GM21717 (cell line): ENCODE measurements at regions not wholly inside any gene's neighbourhood (a gene's known extent, or its start where the extent isn't known, plus 50 kb on each side); places are given as distances from the start of the nearest gene placed in this dataset.
"Not testable (repeated sequence)": the region's sequence is repeated elsewhere in the genome, so short reads cannot be mapped to it uniquely, and the experiment has no call there.

Experiments used
- ATAC-seq: cut with Tn5 transposase; IDR thresholded peaks from one replicate; pipeline ENCODE4 v1.9.1; 2021; ENCODE audit warnings: mild to moderate bottlenecking, moderate library complexity; ENCODE audit not compliant: unreplicated experiment

DNA sequence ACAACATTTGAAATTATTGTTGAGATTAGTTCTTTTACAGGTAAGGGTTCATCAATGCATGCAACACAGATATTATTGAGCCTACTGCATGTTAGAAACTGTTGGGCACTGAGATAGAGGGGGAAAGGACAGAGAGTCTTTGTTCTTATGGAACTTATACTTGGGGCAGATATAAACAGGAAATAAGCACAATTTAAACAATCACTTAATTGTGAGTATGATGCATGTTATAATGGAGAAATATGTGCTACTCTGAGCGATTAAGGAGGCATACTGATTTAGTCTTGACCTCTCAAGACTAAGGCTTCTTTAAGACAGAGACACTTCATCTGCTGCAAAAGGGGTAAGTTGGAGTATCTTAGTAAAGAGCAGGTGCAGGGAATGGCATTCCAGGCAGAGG lies 593.3 kb downstream of the CCSER2 start:
- ATAC-seq: no peak

DNA sequence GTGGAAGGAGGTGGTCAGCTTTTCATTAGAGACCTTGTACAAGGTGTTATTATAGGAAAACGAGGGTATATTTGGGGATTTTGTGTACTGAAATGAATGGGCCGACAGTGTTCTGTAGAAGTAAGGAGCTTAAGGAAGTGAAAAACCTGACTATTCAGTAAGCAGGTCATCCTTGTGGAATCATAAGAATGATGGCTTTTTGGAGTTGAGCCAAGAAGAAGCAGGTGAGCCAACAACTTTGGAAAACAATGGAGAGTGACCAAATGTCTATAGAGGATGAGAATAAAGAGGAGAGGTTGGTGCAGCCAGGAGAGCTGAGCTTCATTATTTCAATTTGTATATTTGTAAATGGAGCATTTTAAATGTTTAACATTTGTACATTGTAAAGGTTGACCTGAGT lies 595.7 kb downstream of the CCSER2 start:
- ATAC-seq: no peak

DNA sequence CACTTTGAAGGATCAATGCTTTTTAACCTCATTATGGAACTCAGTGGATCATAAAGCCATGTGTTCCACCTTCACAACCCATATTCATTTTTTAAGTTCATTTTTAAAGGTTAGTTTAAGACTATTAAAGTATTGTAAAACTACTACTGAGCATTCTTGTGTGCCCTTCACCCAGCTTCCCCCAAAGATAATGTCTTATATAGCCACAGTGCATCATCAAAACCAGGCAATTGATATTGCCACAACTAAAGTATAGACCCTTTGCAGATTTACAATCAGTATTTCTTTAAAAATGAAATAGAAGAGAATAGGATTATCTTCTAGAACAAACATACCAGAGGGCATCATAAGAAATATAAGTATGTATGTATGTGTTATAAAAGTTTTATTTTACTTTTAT lies 597.1 kb downstream of the CCSER2 start:
- no peak for ATAC-seq

DNA sequence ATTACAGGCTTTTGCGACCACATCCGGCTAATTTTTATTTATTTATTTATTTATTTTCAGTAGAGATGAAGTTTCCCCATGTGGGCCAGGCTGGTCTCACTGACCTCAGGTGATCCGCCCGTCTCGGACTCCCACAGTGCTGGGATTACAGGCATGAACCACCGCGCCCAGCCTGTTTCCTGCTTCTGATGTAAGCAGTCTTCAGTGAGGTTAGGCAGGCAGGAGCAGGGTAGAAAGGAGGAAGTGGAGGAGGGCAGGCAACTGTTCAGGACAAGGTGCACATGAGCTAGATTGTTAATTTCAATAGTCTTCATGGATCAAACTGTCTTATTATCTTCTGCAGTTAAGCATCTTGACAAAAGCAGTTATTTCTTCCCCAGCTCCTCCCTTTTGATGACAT lies 605.0 kb downstream of the CCSER2 start:
- ATAC-seq: no peak

DNA sequence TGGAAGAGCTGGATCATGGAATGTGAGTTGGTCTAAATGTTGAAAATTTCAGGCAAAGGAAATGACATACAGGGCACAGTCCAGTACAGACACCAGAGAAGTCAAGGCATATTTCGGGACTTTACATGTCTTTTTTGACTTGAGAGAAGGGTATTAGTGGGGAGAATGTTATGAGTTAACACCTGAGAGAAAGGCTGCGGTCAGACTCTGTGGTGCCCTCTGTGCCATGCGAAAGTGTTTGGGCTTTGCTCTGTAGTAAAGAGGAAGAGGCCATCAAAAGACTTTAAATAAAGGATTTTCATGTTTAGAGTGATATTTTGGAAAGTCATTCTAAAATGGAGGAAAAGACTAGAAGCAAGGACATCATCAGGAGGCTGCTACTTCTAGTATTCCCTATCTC lies 607.4 kb downstream of the CCSER2 start:
- ATAC-seq: no peak

DNA sequence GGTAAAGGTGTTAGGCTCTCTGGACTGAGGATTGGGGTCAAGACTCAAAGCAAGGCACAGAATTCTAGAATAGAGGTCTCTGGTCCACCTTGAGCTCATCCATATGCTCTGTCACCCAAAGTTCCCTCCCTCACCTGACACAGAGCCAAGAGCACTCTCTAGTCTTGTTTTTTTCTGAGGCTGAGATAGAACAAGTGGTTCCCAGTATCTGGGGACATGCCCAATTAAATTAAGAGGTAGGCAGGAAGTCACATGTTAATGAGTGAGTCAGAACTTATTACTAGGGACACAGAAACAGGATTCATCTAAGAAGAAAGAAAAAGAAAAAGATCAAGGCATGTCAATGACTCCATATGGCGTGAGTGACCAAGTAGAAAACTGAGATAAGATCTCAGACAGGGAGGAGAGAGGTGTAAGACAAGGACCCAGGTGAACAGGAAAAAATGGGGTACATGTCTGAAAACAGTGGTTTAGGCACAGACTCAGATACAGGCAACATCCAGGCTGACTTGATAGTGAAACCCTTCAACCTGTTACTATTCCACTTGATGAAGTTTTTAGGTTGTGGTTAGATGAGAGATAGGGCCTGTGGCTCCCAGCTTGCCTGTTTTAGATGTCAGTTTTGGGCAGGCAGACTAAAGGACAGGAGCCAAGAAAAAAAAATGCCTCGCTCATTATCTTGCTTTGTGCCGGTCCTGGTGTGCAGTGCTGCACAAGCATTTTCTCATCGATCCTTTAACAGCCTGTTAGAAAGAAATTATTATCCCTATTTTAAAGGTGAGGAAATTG lies 609.9 kb downstream of the CCSER2 start:
- ATAC-seq: no peak

DNA sequence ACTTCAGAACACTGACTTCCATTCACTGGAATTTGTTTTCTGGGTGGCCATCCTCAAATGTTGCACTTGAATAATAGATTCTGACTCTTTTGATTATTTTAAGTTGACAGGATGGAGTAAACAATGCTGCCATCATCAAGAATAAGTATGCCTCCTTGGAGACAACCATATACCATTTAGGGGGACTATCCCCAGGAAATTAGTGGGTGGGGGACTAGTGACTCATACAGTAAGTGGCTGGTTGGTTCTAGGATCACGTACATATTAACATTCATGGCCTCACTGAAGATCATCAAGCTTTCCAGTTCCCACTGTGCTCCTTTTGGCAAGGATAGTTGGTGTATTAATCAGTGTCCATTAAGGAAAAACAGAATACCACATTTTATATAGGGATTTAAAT lies 615.2 kb downstream of the CCSER2 start:
- no peak for ATAC-seq

DNA sequence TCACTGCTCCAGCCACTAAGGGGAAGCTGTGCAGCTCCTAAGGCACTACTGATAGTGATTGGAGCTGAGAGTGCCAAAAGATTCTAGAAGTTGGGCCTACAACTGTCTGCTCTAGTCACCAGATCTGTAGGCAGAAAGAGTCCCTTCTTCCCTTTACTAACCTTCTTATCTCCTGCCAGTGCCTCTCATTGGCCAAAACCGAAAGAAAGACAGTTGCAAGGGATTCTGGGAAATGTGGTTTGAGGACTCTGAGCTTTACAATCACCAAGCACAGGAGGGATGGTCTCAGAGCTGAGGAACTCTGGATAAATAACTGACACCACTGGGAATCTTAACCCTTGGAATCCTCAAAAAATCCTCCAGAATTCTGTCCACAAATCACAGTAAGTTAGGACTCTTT lies 615.8 kb downstream of the CCSER2 start:
- ATAC-seq: no peak

DNA sequence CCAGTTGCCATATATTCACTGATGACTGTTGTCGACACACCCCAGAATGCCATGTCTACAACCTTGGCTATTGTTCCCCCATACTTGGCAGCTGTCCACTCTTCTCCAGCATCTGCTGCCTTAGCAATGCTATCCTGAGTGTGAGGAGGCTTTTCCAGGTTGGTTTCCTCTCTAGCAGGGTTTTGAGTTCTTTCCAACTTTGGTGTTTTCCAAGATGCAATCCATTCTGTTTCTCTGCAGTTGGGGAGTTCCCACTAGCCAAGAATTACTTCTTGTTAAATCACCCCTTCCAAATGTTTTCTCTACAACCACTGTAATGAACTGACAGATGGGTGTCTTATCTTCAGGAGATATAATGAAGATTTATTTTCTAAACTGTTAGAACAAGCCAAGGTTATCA lies 617.4 kb downstream of the CCSER2 start:
- no peak for ATAC-seq

DNA sequence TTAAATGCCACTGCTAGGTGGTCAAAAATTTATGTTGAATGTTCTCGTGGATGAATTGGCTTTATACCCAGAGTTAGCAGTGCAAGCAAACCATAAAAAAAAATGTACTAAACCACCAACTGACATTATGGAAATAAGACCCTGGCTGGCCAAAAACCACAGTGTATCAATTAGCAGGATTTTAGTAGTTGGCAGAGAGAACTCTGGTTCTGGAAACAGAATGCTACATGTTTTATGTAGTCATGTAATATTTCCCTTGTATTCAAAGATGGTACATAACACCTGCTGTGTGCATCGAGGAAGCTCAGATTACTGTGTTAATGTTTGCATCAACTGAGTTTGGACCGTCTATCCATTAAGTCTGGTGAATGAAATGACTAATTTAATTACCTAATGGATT lies 618.5 kb downstream of the CCSER2 start:
- ATAC-seq: no peak

DNA sequence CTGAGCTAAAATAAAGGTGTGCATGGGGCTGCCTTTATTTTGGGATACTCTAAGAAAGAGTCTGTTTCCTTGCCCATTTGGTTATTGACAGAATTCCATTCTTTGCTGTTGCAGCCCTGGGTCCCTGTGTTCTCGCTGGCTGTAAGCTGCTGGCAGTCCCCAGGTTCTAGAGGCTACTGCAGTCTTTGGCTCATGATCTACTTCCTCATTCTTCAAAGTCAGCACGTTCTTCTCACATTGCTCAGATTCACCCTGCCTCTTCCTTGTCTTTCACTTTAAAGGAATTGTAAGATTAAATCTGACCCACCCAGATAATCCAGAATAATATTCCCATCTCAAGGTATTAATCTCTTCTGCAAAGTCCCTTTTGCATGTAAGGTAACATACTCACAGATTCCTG lies 620.3 kb downstream of the CCSER2 start:
- ATAC-seq: no peak

DNA sequence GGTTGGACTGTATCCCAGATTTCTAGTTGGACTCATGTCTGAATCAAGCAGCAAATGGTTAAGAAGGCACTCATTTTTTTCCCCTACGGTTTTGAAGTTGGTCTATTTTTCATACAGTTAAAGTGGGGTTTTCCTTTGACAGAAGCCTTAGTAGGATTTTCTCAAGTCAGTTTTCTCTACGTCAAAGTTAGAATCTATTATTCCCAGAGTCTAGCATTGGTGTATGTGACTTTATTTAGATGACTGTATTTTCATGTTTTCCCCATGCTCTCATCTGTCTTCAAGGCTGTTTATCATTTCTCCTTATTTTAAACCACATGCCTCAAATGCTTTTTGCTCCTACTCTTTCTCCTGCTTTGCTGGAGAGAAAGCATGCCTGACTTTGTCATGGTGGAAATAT lies 623.2 kb downstream of the CCSER2 start:
- ATAC-seq: no peak

DNA sequence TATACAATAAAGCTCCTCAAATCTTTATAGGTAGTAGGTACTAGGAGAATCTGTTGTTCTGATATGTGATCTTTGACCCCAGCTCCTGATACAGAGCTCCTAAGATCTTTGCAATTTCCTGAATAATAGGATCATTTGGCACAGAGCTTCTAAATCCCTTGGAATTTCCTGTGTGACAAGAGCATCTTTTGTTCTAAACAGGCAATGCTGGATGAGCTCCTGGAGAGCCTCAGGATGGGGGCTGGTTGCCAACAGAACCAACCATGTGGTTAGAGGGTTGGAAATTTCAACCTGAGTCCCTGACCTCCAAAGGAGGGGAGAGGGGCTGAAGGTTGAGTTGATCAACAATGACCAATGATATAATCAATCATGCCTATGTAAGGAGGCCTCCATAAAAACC lies 629.0 kb downstream of the CCSER2 start:
- no peak for ATAC-seq

DNA sequence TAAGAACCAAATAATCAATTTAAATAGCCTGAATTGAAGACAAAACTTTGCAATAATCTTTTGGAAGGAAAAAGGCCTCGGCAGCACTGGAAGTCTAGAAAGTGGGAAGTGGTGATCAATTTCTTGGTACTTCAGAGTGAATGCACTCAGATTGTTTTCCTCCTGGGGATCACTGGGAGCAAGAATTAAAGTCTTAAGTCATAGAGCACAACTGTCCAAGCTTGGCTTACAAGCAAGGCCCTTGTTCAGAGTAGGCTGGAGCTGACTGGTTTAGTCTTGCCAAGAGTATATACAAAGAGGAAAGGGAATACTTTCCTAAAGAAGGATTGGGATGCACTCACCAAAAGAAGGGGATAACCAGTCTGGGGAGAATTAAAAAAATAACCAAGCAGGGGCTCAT lies 637.1 kb downstream of the CCSER2 start:
- ATAC-seq: no peak

DNA sequence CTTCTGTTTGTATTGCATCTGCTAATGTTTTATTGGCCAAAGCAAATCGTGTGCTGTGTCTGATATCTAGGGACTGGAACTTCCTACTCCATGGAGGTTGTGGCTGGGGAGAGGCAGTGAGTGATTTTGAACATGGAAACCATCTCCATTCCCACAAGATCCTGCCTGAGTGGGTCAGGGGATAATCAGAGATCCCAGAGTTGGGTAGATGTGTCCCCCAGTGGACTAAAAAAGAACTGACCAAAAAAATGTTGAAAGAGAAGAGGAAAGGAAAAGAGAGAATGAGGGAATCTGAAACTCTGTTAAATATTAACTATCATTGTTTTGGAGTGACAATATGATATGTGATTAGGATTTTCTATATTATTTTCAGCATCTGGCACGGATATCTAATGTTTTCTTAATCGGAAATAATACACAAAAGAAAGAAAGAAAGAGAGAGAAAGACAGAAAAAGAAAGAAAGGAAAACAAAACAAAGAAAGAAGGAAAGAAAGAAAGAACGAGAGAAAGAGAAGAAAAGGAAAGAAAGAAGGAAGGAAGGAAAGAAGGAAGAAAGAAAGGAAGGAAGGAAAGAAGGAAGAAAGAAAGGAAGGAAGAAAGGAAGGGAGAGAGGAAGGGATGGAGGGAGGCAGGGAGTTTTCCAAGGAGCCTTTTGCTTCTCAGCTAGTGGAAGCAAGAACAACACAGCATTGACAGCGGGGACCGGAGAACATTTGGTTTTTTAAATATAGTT lies 638.5 kb downstream of the CCSER2 start:
- no peak for ATAC-seq

DNA sequence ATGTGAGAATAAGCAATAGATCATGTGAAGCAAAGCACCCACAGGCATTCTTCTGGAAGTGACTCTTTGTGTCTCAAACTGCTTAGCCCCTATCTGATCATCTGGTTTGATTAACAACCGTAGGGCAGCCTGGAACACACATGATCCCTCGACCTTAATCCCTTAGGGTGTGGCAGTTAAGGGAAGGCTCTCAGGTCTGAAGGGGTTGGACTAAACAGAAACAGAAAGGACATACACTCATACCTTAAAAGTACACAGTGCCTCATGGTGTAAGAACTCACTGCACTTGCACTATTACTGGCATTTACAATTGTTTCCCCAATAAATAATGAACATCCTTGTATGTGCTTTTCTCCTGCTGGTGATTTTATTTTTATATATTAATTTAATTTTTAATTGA lies 640.9 kb downstream of the CCSER2 start:
- ATAC-seq: not testable (repeated sequence)

DNA sequence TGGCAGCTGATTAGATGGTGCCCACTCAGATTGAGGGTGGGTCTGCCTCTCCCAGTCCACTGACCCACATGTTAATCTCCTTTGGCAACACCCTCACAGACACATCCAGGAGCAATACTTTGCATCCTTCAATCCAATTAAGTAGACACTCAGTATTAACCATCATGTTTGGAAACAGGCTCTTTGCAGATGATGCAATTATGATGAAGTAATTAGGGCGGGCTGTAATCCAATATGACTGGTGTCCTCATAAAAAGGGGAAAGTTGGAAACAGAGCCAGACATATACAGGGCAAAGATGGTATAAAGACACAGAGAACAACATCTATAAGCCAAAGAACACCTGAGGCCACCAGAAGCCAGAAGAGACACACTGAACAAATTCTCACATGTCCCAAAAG lies 658.6 kb downstream of the CCSER2 start:
- no peak for ATAC-seq

DNA sequence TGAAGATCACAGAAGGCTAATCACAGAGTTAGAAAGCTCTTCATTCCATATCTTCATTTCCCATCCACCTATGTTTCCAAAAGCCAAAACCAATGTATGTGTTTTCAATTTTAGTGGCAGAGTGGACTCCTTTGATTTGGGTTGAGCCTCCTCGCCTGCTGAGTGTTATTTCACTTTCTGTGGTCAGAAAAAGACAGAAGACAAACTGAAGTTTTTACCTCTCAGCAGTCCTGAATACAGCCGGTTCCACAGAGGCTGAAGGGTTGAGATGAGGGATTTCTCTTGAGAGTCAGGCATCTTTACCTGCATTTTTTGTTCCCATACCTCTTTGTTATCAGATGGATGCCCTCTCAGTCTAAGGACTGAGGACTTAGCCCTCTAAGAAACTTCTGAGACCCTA lies 659.6 kb downstream of the CCSER2 start:
- ATAC-seq: no peak

DNA sequence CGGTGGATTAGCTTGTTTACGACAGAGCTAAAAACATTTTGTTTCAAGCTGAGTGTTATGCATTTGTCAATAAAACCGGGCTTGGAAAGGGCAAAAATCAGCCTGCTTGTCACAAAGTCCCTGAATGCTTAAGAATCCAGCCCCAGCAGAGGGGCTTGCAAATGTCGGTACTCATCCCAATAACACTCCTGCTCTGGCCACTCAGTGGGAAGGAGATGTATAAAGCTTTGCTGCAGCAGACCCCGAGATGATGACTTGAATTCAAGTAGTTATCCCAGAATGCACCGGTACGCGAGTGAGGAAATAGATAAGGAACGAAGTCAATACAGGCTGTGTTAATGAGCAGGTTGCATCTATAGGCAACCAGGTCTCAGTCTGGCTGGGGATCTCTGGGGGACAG lies 662.3 kb downstream of the CCSER2 start:
- no peak for ATAC-seq

DNA sequence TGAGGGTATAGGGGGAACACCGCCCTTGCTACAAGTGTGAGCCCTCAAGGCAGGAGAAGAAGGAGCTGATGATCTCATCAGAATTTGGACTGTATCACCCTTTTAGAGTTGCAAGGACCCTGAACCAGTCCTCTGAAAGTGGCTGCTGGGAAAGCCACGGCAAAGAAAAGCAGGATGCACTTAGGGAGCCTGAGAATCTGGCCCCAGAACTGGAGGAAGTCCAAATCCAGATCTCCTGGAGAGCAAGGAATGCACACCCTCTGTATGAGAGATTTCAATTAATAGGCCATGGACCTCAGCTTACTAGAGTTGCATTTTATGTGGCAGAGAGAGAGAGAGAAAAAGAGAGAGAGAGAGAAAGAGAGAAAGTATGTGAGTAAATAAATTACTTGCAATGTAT lies 662.9 kb downstream of the CCSER2 start:
- no peak for ATAC-seq

DNA sequence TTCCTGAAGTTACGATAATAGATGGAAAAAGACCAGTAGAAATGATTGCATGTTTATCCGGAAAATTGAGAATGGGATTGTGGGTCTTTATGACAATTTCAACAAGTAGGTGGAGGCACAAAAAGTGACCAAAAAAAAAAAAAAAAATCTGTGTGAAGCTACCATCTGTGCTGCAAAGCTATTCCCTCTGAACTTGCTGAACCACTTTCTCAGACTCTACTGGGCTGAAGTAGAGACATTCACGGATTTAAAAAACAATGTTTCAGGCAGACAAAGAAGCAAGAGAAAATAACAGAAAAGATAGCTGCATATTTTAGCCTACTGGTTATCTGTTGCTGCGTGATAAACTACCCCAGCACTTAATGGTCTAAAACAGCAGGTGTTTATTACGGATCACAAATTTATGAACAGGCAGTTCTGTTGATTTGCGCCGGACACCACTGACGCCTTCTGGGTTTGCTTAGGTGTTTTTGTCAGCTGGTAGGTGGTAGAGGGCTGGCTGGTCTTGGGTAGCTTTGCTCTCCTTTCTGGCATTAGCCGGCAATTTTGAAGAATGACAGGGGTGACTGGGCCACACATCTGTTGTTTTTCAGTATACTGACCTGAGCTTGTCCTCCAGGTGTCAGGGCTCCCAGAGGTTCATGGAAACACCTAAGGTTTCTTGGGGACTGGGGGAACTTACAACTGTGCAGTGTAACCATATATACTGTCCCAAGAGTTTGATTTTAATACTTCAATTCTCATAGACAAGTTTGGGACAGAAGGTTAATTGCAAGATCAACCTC lies 665.1 kb downstream of the CCSER2 start:
- no peak for ATAC-seq

DNA sequence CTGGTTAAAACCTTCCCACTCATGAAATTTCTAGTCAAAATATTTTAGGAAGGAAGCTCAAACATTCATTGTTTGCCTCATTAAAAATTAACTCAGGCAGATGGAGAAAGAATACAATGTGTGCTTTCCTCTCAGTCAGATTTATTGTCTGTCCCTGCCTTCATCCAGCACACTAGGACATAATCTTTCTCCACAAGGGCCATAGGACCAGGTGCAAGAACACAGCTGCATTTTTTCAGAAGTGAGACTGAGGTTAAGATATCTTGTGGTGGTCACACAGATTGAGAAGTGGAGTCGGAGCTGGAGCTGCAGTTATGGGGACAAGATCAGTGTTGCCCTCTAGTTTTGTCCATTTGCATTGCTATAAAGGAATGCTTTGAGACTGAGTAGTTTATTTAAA lies 666.3 kb downstream of the CCSER2 start:
- no peak for ATAC-seq
